A673 (cell line): ENCODE measurements at regions not wholly inside any gene's neighbourhood (a gene's known extent, or its start where the extent isn't known, plus 50 kb on each side); places are given as distances from the start of the nearest gene placed in this dataset.

Source experiments
- EZH2 ChIP-seq: fragments of 200-600 bp; sonication (generic); IDR thresholded peaks from 2 replicates; pipeline ENCODE4 v1.6.1; 2017; ENCODE audit warnings: borderline replicate concordance, low read depth, mild to moderate bottlenecking, mixed read lengths, antibody characterized with exemption, low read length; ENCODE audit not compliant: poor library complexity, severe bottlenecking
- TF ChIP-seq, protein P1 (sequence below): fragments of 300-800, 200-600 bp; sonication (generic); conservative IDR thresholded peaks from 2 replicates; pipeline ENCODE4 v1.5.1; 2017; ENCODE audit warnings: low read depth, mild to moderate bottlenecking, antibody characterized with exemption, low read length, moderate library complexity, mixed read lengths

DNA sequence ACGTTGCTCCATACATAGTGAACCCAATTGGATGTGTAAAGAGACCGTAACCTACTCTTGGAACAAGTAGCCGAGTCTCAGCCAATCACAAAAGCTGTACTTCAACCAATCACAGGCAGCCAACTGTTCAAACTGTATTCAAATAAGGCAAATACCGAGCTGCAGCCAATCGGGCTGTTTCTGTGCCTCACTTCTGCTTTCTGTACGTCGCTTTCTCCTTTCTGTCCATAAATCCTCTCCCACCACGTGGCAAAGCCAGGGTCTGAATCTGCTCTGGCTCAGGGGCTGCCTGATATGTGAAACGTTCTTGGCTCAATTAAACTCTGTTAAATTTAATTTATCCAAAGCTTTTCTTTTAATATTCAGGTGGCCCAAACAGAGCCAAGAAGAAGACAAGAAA lies 210.3 kb downstream of the URB2 start:
- no peak for TF ChIP-seq EZH2
- TF ChIP-seq, protein P1, sequence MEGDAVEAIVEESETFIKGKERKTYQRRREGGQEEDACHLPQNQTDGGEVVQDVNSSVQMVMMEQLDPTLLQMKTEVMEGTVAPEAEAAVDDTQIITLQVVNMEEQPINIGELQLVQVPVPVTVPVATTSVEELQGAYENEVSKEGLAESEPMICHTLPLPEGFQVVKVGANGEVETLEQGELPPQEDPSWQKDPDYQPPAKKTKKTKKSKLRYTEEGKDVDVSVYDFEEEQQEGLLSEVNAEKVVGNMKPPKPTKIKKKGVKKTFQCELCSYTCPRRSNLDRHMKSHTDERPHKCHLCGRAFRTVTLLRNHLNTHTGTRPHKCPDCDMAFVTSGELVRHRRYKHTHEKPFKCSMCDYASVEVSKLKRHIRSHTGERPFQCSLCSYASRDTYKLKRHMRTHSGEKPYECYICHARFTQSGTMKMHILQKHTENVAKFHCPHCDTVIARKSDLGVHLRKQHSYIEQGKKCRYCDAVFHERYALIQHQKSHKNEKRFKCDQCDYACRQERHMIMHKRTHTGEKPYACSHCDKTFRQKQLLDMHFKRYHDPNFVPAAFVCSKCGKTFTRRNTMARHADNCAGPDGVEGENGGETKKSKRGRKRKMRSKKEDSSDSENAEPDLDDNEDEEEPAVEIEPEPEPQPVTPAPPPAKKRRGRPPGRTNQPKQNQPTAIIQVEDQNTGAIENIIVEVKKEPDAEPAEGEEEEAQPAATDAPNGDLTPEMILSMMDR: no peak
